ENCODE measurements at regions not wholly inside any gene's neighbourhood (a gene's known extent, or its start where the extent isn't known, plus 50 kb on each side); places are given as distances from the start of the nearest gene placed in this dataset.

DNA sequence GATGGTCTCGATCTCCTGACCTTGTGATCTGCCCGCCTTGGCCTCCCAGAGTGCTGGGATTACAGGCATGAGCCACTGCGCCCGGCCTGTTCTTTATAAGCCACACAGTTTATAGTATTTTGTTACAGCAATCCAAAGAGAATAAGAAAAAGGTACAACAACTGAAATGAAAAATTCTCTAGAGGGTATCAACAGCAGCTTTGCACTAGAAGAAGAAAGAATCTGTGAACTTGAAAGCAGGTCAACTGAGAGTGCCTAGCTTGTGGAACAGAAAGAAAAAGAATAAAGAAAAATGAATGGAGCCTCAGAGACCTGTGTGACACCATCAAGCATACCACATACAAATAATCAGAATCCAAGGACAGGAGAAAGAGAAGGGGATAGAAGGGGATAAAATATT is 66.8 kb upstream of the CTLA4 start:
- no peak for TF ChIP-seq POLR2A (IDR thresholded peaks at IDR 0.05)
- TF ChIP-seq, protein P1, sequence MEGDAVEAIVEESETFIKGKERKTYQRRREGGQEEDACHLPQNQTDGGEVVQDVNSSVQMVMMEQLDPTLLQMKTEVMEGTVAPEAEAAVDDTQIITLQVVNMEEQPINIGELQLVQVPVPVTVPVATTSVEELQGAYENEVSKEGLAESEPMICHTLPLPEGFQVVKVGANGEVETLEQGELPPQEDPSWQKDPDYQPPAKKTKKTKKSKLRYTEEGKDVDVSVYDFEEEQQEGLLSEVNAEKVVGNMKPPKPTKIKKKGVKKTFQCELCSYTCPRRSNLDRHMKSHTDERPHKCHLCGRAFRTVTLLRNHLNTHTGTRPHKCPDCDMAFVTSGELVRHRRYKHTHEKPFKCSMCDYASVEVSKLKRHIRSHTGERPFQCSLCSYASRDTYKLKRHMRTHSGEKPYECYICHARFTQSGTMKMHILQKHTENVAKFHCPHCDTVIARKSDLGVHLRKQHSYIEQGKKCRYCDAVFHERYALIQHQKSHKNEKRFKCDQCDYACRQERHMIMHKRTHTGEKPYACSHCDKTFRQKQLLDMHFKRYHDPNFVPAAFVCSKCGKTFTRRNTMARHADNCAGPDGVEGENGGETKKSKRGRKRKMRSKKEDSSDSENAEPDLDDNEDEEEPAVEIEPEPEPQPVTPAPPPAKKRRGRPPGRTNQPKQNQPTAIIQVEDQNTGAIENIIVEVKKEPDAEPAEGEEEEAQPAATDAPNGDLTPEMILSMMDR (IDR thresholded peaks at IDR 0.05) = no peak

Measured in adrenal gland (tissue), 5 donors.